GM21367 (cell line): ENCODE measurements at regions not wholly inside any gene's neighbourhood (a gene's known extent, or its start where the extent isn't known, plus 50 kb on each side); places are given as distances from the start of the nearest gene placed in this dataset.
"Not testable (repeated sequence)": the region's sequence is repeated elsewhere in the genome, so short reads cannot be mapped to it uniquely, and the experiment has no call there.

Experiments used
- ATAC-seq: cut with Tn5 transposase; IDR thresholded peaks from one replicate; pipeline ENCODE4 v1.9.1; 2021; ENCODE audit not compliant: unreplicated experiment

DNA sequence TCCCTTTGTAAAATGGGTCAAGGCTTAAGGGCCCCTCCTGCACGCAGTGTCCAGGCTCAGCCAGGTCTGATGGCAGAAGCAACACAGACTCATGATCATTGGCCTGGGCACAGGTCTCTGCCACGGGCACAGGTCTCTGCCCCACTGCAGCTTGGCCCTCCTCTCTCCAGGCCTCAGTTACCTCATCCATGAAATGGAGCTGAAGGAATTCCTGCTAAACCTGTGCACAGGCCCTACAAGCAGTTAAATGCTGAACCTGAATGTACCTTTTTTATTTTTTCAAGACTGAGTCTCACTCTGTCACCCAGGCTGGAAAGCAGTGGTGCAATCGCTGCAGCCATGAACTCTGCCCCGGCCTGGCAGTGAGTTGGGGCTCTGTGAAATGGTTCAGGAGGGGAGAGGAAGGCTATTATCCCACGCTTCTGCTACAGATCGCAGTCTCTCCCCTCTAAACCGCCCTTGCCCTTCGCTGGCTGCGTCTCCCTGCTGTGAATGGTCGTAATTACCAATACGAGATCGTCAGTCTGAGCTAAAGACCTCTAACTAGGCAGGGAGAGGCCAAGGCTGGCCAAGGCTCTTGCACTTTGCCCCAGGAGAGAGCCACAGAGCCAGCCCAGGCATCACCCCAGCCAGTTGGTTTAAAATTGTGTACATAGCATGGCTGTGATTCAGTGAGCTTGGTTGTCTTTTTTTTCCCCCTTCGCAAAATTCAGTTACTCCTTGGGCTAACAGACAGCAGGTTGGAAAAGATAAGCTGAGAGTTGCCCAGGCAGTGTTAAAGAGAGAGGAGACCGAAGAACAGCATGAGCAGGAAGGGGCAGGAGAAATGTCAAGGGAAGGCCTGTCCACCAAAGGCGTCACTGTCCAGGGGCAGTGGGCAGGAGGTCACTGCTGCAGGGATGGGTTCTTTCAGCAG, 93.0 kb upstream of the KCTD7 start:
- ATAC-seq, result no peak

DNA sequence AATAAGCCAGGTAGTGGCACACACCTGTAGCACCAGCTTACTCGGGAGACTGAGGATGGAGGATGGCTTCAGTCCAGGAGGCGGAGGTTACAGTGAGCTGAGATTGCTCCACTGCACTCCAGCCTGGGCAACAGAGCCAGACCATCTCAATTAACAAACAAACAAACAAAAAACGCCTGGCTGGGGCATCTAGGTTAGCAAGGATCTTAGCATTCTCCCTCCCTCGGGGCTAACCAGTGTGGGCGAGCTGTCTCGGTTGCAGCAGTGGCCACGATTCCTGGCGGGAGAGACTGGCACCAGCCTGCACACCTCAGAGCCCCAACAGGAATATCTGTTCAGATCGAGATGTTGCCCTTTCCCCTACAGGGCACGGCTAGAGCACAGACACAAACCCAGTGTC, 91.3 kb upstream of the KCTD7 start:
- ATAC-seq, result no peak

DNA sequence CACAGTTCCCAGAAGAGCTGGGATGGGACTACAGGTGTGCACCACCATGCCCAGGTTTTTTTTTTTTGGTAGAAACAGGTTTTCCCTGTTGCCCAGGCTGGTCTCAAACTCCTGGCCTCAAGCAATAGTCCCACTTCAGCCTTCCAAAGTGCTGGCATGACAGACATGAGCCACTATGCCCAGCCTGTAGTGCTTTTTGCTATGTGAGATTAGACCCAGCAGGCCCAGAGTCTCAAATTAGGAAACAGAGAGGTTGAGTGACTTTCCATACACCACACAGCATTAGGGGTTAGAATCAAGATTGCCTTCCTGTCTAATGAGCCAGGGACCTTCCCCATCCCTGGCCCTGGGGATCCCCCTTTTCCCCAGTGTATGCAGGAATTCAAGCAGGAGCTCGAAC, 90.8 kb upstream of the KCTD7 start:
- no peak for ATAC-seq

DNA sequence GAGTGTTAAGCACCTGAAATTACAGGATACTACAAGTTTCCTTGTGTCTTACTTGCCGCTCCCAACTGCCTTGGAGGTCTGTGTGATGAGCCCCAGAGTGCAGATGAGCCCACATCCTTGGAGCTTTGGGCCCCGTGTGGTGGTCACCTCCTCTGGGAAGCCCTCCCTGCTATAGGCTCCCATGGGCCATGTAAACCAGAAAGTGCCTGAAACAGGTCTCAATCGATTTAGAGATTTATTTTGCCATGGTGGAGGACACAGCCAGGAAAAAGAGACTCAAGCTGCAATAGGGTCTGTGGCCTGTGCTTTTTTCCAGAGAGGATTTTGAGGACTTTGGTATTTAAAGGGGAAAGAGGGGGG, 89.4 kb upstream of the KCTD7 start:
- no peak for ATAC-seq

- ATAC-seq, result no peak
Observed at GRCh38 chr7:66539902-66540375, 88.7 kb upstream of the KCTD7 start.

DNA sequence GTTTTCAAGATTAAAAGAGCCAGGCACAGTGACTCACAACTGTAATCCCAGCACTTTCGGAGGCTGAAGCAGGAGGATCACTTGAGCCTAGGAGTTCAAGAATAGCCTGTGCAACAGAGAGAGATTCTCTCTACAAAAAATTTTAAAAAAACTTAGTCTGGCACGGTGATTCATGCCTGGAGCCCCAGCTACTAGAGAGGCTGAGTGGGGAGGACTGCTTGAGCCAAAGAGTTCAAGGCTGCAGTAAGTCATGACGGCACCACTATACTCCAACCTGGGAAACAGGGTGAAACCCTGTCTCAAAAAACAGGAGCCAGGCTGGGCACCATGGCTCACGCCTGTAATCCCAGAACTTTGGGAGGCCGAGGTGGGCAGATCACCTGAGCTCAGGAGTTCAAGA, 86.6 kb upstream of the KCTD7 start:
- no peak for ATAC-seq

DNA sequence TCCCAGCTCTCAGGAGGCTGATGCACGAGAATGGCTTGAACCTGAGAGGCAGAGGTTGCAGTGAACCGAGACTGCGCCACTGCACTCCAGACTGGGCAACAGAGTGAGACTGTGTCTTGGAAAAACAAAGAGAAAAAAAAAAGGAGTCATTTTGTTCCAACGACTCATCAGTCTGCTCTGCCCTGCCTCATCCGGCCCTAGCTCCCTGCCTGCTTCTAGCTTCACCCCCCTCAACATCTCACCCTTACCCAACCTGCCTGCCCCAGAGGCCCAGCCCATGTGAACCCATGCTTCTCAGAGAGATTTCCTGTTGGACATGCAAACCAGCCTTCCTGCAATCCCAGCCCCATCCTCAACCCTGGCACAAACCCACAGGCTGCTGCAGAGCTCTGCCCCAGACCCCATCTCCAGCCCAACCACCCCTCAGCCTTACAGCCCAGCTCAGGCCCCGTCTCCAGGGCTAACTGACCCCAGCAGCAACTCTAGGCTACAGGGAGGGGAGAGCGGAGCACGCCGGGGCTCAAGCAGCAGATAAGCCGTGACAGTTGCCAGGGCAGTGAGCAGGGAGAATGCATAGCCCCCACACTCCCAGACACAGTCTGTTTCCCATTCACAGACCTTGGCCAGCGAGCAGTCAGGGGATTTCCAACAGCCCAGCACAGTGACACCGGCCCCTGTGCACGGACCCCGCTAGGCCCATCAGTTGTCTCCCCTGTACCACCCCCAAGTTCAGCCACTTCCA, 86.0 kb upstream of the KCTD7 start:
- ATAC-seq, result no peak

- ATAC-seq, result no peak
Observed at GRCh38 chr7:66549466-66549865, 79.2 kb upstream of the KCTD7 start.

DNA sequence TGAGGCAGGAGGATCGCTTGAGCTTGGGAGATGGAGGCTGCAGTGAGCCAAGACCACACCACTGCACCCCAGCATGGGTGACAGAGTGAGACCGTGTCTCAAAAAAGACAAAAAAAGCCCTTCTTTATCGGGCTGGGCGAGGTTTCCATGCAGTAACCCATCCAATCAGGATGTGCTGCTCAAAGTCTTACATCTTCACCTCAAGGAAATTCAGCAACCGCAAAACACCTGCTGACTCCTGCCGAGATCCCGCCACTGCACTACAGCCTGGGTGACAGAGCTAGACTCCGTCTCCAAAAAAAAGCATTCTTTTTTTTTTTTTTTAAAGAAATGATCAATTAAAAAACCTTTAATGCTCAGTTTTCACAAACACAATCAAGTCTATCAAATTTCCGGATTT, 75.7 kb upstream of the KCTD7 start:
- no peak for ATAC-seq

- ATAC-seq, result not testable (repeated sequence)
Observed at GRCh38 chr7:66553675-66554074, 75.0 kb upstream of the KCTD7 start.

- not testable (repeated sequence) for ATAC-seq
Observed at GRCh38 chr7:66554291-66554690, 74.4 kb upstream of the KCTD7 start.

DNA sequence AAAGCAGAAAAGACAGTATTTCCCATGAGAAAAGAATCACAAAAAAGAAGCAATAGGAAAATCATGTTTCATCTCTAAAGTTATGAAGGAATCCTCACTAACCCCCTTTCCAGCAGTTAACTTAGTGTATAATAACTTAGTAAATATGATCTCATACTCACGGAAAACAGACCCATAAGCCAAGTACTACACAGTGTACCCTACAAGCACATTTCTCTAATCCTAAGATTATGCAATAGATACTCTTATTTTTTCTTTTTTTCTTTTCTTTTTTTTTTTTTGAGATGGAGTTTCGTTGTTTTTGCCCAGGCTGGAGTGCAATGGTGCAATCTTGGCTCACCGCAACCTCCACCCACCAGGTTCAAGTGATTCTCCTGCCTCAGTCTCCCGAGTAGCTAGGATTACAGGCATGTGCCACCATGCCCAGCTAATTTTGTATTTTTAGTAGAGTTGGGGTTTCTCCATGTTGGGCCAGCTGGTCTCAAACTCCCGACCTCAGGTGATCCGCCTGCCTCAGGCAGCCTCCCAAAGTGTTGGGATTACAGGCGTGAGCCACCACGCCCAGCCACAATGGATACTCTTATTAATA, 73.7 kb upstream of the KCTD7 start:
- ATAC-seq, result not testable (repeated sequence)

GRCh38 chr7:66556177-66556548, 72.5 kb upstream of the KCTD7 start:
- no peak for ATAC-seq

- no peak for ATAC-seq
Observed at GRCh38 chr7:66556549-66557213, 72.0 kb upstream of the KCTD7 start.

DNA sequence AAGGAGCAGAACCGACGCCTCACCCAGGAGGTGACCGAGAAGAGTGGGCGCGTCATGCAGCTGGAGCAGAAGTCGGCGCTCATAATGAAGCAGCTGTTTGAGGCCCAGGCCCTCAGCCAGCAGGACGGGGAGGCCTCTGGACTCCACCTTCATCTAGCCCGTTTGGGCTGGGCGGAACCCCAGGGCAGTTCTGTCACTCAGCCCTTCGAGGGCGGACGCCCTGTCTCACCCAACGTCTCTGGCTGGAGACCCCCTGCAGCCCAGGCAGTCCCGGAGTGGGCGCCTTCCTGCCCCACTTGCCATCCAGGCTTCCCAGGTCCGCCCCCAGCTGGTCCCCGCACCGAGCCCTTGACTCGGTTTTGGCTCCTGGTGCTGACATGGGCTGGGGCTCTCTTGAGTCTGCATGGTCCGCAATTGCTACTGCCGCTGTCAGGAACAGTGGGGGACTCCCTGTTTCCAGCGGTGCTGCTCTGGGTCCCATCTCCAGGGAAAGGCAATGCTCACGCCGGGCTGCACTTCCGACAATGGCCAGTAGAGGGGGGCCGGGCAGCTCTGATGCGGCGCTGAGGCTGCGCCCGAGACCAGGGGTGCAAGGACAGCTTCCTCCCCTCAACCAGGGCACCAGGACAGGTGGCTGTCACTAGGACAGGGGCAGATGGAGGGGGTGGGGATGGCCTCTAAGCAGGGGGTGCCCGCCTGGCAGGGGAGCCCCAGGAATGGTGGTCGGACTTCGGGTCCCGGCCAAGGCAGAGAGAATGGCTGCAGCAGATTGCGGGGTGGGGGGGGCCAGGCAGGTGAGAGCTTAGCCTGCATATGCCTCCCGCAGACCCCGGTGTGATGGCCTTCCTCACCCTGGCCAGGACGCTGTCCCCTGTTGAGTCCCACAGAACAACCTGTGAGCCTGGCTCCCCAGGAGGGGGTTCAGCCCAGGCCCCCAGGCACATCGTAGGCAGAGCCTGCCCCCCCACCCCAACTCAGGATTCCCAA, 71.2 kb upstream of the KCTD7 start:
- no peak for ATAC-seq

GRCh38 chr7:66558201-66558641, 70.5 kb upstream of the KCTD7 start:
- ATAC-seq, result no peak

DNA sequence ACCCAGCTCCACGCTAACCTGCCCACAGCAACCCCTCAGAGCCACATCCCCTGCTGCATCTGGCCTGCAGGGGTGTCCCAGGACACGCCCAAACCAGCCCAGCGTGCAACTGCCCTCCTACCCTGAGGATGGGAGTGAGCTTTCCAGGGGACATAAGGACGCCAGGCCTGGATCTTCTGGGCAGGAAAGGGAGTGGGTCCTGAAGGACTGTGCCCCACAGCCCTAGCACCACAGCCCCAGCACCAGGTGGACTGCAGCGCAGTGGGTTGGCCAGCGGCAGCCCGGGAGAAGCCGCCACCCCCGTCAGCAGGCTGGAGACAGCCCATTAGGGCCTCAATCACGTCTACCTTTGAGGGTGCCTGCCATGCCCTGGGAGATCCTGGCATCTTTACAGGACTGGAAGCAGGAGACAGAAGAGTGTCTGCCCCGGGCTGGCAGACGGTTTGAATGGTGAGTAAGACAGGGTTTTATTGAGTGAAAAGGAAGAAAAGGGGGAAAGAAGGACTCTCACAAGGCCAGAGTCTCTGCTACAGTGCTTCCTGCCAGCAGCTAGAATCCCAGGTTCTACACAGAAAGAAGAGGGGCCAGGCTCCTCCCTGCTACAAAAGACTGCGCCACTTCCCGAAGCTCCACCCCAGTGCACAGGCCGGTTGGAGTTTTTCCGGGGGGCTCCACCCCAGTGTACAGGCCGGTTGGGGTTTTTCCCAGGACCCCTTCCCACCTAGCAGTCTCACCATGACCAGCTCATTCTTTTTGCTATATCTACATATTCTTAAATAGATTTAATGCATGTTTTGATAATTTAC, 69.8 kb upstream of the KCTD7 start:
- ATAC-seq, result no peak

DNA sequence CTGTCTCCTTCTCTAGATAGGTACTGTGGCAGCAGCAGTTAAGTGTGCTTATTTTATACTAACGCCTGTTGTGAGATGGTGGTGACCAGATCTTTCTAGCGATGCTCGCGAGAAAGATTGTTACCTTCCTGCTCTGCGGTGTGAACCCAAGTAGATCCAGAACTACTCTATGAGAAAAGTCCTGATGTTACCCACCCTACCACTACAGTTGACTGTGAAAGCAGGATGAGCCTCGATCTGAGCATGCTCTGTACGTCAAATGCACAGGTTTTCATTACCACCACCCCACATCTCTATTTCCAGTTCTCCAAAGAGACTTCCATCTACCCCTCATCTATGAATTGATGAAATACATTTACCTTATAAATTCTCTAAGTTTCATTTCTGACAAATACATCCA, 64.6 kb upstream of the KCTD7 start:
- ATAC-seq, result no peak

- ATAC-seq, result not testable (repeated sequence)
Observed at GRCh38 chr7:66570179-66570578, 58.5 kb upstream of the KCTD7 start.
